Effector CD8-positive, alpha-beta T cell (primary cell): ENCODE measurements at regions not wholly inside any gene's neighbourhood (a gene's known extent, or its start where the extent isn't known, plus 50 kb on each side); places are given as distances from the start of the nearest gene placed in this dataset.

Source experiments
- DNase-seq: peaks from one replicate; lab custom pipeline; 2025; lab: John Stamatoyannopoulos, UW

- DNase-seq, result no peak
These were observed 55.5 kb upstream of the SLC8A1 start for GRCh38 chr2:40507432-40507831.

- no peak for DNase-seq
These were observed 58.4 kb upstream of the SLC8A1 start for GRCh38 chr2:40510304-40510703.

GRCh38 chr2:40511661-40512213 lies 59.8 kb upstream of the SLC8A1 start:
- DNase-seq, result no peak

- DNase-seq, result no peak
These were observed 60.4 kb upstream of the SLC8A1 start for GRCh38 chr2:40512256-40512655.

GRCh38 chr2:40513201-40513600 lies 61.3 kb upstream of the SLC8A1 start:
- DNase-seq, result no peak

- no peak for DNase-seq
These were observed 64.7 kb upstream of the SLC8A1 start for GRCh38 chr2:40516604-40517003.

GRCh38 chr2:40528564-40528963 lies 76.7 kb upstream of the SLC8A1 start:
- DNase-seq, result no peak

- DNase-seq, result no peak
These were observed 79.5 kb upstream of the SLC8A1 start for GRCh38 chr2:40531359-40531758.

- DNase-seq, result no peak
These were observed 82.6 kb upstream of the SLC8A1 start for GRCh38 chr2:40534528-40534927.

GRCh38 chr2:40535972-40536371 lies 84.1 kb upstream of the SLC8A1 start:
- DNase-seq, result no peak

GRCh38 chr2:40540026-40540425 lies 88.1 kb upstream of the SLC8A1 start:
- no peak for DNase-seq

GRCh38 chr2:40543381-40543780 lies 91.5 kb upstream of the SLC8A1 start:
- DNase-seq, result no peak

GRCh38 chr2:40544072-40544471 lies 92.2 kb upstream of the SLC8A1 start:
- no peak for DNase-seq

- no peak for DNase-seq
These were observed 93.8 kb upstream of the SLC8A1 start for GRCh38 chr2:40545645-40546044.

GRCh38 chr2:40546439-40547191 lies 94.7 kb upstream of the SLC8A1 start:
- no peak for DNase-seq

GRCh38 chr2:40548521-40548920 lies 96.6 kb upstream of the SLC8A1 start:
- no peak for DNase-seq

GRCh38 chr2:40550085-40550484 lies 98.2 kb upstream of the SLC8A1 start:
- DNase-seq, result no peak

GRCh38 chr2:40551081-40551480 lies 99.2 kb upstream of the SLC8A1 start:
- no peak for DNase-seq

GRCh38 chr2:40554665-40555294 lies 102.9 kb upstream of the SLC8A1 start:
- no peak for DNase-seq

GRCh38 chr2:40556293-40556692 lies 104.4 kb upstream of the SLC8A1 start:
- no peak for DNase-seq

- DNase-seq, result no peak
These were observed 104.8 kb upstream of the SLC8A1 start for GRCh38 chr2:40556739-40557138.

GRCh38 chr2:40558761-40559160 lies 106.9 kb upstream of the SLC8A1 start:
- no peak for DNase-seq

- no peak for DNase-seq
These were observed 107.3 kb upstream of the SLC8A1 start for GRCh38 chr2:40559175-40559574.
